ACC112 (cell line): ENCODE measurements at regions not wholly inside any gene's neighbourhood (a gene's known extent, or its start where the extent isn't known, plus 50 kb on each side); places are given as distances from the start of the nearest gene placed in this dataset.

Experiments
- H2AFZ ChIP-seq: fragments of 200-600 bp; sonication (generic); one replicate; pipeline ENCODE4 v1.6.0; 2017; ENCODE audit warnings: antibody characterized with exemption, low read length; ENCODE audit not compliant: unreplicated experiment
- H3K27ac ChIP-seq: fragments of 200-600 bp; sonication (generic); 2 replicates; pipeline ENCODE4 v1.5.1; 2014; ENCODE audit warnings: low read depth, mild to moderate bottlenecking, antibody characterized with exemption, low read length, moderate library complexity
- H3K27me3 ChIP-seq: fragments of 200-600 bp; sonication (generic); 2 replicates; pipeline ENCODE4 v1.6.1; 2014; ENCODE audit warnings: mild to moderate bottlenecking, antibody characterized with exemption, low read length, moderate library complexity, mixed read lengths; ENCODE audit not compliant: insufficient read depth
- H3K36me3 ChIP-seq: fragments of 200-600 bp; sonication (generic); 2 replicates; pipeline ENCODE4 v1.6.1; 2016; ENCODE audit warnings: mild to moderate bottlenecking, antibody characterized with exemption, low read length, moderate library complexity, mixed read lengths; ENCODE audit not compliant: insufficient read depth
- H3K4me1 ChIP-seq: fragments of 200-600 bp; sonication (generic); one replicate; pipeline ENCODE4 v1.6.1; 2016; ENCODE audit warnings: low read length, mixed read lengths; ENCODE audit not compliant: insufficient read depth, unreplicated experiment, control insufficient read depth
- H3K4me3 ChIP-seq: fragments of 200-600 bp; sonication (generic); 2 replicates; pipeline ENCODE4 v1.5.1; 2014; ENCODE audit warnings: mild to moderate bottlenecking, low read depth, low read length
- H3K79me2 ChIP-seq: fragments of 200-600 bp; sonication (generic); one replicate; pipeline ENCODE4 v1.6.0; 2016; ENCODE audit warnings: low read length; ENCODE audit not compliant: control insufficient read depth, unreplicated experiment, insufficient read depth

- Histone ChIP-seq H3K79me2 (no peaks in the 10 kb centered on the region), H3K36me3 (no peaks in the 10 kb centered on the region), H3K4me3 (no peak overlapping the region), H2AFZ (no peak overlapping the region), H3K27me3 (no peaks in the 10 kb centered on the region), H3K4me1 (no peaks in the 10 kb centered on the region), H3K27ac (no peak overlapping the region)
Observed at GRCh38 chr18:34038086-34038485, 186.6 kb downstream of the NOL4 start.

- H3K79me2 ChIP-seq: no peaks in the 10 kb centered on the region
- no peak overlapping the region for H2AFZ ChIP-seq
- no peaks in the 10 kb centered on the region for H3K27me3 ChIP-seq
- H3K4me1 ChIP-seq: no peaks in the 10 kb centered on the region
- H3K36me3 ChIP-seq: no peaks in the 10 kb centered on the region
- H3K27ac ChIP-seq: no peak overlapping the region
- H3K4me3 ChIP-seq: no peak overlapping the region
Observed at GRCh38 chr18:34033968-34034367, 190.7 kb downstream of the NOL4 start.

- H3K4me1 ChIP-seq: no peaks in the 10 kb centered on the region
- H3K79me2 ChIP-seq: no peaks in the 10 kb centered on the region
- H2AFZ ChIP-seq: no peak overlapping the region
- H3K27ac ChIP-seq: no peak overlapping the region
- no peaks in the 10 kb centered on the region for H3K36me3 ChIP-seq
- no peak overlapping the region for H3K4me3 ChIP-seq
- no peaks in the 10 kb centered on the region for H3K27me3 ChIP-seq
Observed at GRCh38 chr18:34031810-34032209, 192.9 kb downstream of the NOL4 start.

- no peak overlapping the region for H2AFZ ChIP-seq
- no peaks in the 10 kb centered on the region for H3K36me3 ChIP-seq
- no peaks in the 10 kb centered on the region for H3K27me3 ChIP-seq
- H3K27ac ChIP-seq: no peak overlapping the region
- H3K79me2 ChIP-seq: no peaks in the 10 kb centered on the region
- H3K4me1 ChIP-seq: no peaks in the 10 kb centered on the region
- no peak overlapping the region for H3K4me3 ChIP-seq
Observed at GRCh38 chr18:34028324-34028723, 196.4 kb downstream of the NOL4 start.

- Histone ChIP-seq H3K4me3 (no peak overlapping the region), H2AFZ (no peak overlapping the region), H3K27ac (no peak overlapping the region), H3K36me3 (no peaks in the 10 kb centered on the region), H3K27me3 (no peaks in the 10 kb centered on the region), H3K4me1 (no peaks in the 10 kb centered on the region), H3K79me2 (no peaks in the 10 kb centered on the region)
Observed at GRCh38 chr18:34025191-34025801, 199.4 kb downstream of the NOL4 start.

GRCh38 chr18:34023471-34023870 is 201.2 kb downstream of the NOL4 start:
- H3K27ac ChIP-seq: no peak overlapping the region
- no peak overlapping the region for H2AFZ ChIP-seq
- H3K79me2 ChIP-seq: no peaks in the 10 kb centered on the region
- H3K36me3 ChIP-seq: no peaks in the 10 kb centered on the region
- no peaks in the 10 kb centered on the region for H3K4me1 ChIP-seq
- H3K27me3 ChIP-seq: no peaks in the 10 kb centered on the region
- H3K4me3 ChIP-seq: no peak overlapping the region

GRCh38 chr18:34018336-34018735 is 206.4 kb downstream of the NOL4 start:
- Histone ChIP-seq H3K4me3 (no peak overlapping the region), H3K36me3 (no peaks in the 10 kb centered on the region), H2AFZ (no peak overlapping the region), H3K27ac (no peak overlapping the region), H3K4me1 (no peaks in the 10 kb centered on the region), H3K27me3 (0 out of 2 replicates have a peak, but pooled peaks cover 10% of the 10 kb centered on the region), H3K79me2 (no peaks in the 10 kb centered on the region)

- no peak overlapping the region for H2AFZ ChIP-seq
- no peak overlapping the region for H3K27ac ChIP-seq
Observed at GRCh38 chr18:34003687-34004086, 221.0 kb downstream of the NOL4 start.

GRCh38 chr18:34002130-34002529 is 222.6 kb downstream of the NOL4 start:
- Histone ChIP-seq H3K36me3 (no peaks in the 10 kb centered on the region), H3K4me1 (no peaks in the 10 kb centered on the region), H3K27me3 (no peaks in the 10 kb centered on the region), H3K4me3 (no peak overlapping the region), H3K79me2 (no peaks in the 10 kb centered on the region), H3K27ac (no peak overlapping the region), H2AFZ (no peak overlapping the region)

More at GRCh38 chr18:34003687-34004086, 221.0 kb downstream of the NOL4 start:
- Histone ChIP-seq H3K79me2 (no peaks in the 10 kb centered on the region), H3K27me3 (no peaks in the 10 kb centered on the region), H3K4me1 (no peaks in the 10 kb centered on the region), H3K4me3 (no peak overlapping the region), H3K36me3 (no peaks in the 10 kb centered on the region)

- no peaks in the 10 kb centered on the region for H3K36me3 ChIP-seq
- H3K79me2 ChIP-seq: no peaks in the 10 kb centered on the region
- no peak overlapping the region for H3K4me3 ChIP-seq
- no peaks in the 10 kb centered on the region for H3K4me1 ChIP-seq
- no peaks in the 10 kb centered on the region for H3K27me3 ChIP-seq
- H2AFZ ChIP-seq: no peak overlapping the region
- H3K27ac ChIP-seq: no peak overlapping the region
Observed at GRCh38 chr18:34001376-34001775, 223.3 kb downstream of the NOL4 start.

GRCh38 chr18:33987206-33987605 is 237.5 kb downstream of the NOL4 start:
- no peaks in the 10 kb centered on the region for H3K36me3 ChIP-seq
- no peak overlapping the region for H3K4me3 ChIP-seq
- no peaks in the 10 kb centered on the region for H3K79me2 ChIP-seq
- no peaks in the 10 kb centered on the region for H3K27me3 ChIP-seq
- no peak overlapping the region for H2AFZ ChIP-seq
- no peaks in the 10 kb centered on the region for H3K4me1 ChIP-seq
- H3K27ac ChIP-seq: no peak overlapping the region
